ENCODE measurements at regions not wholly inside any gene's neighbourhood (a gene's known extent, or its start where the extent isn't known, plus 50 kb on each side); places are given as distances from the start of the nearest gene placed in this dataset.

DNA sequence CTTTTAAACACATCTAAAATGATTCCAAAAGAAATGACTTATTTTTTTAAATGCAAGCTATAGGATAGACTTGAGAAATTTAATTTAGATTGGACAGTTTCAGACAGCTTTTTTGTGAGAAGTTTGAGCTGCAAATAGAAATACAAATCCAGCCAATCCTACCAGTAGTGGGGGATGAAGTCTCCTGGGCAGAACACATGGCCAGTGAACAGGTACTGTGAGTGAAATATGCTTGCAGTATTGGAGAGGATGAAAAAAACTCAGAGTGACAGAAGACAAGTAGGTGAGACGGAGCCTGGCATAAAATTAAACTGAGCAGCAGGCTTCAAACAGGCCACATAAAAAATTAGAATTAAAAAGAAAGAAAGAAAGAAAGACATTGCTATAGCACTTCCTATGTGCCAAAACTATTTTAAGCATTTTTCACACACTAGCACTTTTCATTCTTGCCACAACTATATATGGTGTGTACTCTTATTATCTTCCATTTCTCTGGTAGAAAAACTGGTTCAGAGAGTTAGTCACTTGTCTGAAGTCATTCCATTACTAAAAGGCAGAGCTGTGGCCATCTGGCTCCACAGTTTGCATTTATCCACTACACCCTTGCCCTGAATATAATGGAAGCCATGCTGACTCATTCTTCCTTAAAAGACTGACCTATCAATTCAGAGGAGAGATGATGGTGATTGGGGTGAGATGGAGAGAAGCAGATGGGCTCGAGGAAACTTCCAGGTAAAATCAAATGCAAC lies 310.2 kb upstream of the CTNND2 start:
- TF ChIP-seq POLR2A (IDR thresholded peaks at IDR 0.05; ENCODE audit: low read length) (no peak), GATA1 (IDR thresholded peaks at IDR 0.05; ENCODE audit: low read depth, low read length) (no peak)
